HCT116 (cell line): ENCODE measurements at regions not wholly inside any gene's neighbourhood (a gene's known extent, or its start where the extent isn't known, plus 50 kb on each side); places are given as distances from the start of the nearest gene placed in this dataset.

Experiments
- ATAC-seq: fragments of 200-7000 bp; cut with Tn5 transposase; 2 replicates; pipeline ENCODE4 v1.9.1; 2020; ENCODE audit warnings: mild to moderate bottlenecking, moderate library complexity
- BruUV-seq: library from RNA; stranded (reverse); fragments of 400-500 nt; replicated peaks from 2 replicates; lab custom pipeline; 2021; lab: Mats Ljungman, UMichigan
- CTCF ChIA-PET: fragments of 300-600 bp; sonication (Branson Sonifier 250); formaldehyde crosslinking; loops from one replicate; lab custom pipeline; 2021; ENCODE audit warnings: antibody characterized with exemption; lab: Charles Lee
- POLR2A ChIA-PET: fragments of 300-600, 350-600 bp; sonication (Branson Sonifier 250); formaldehyde crosslinking; loops from one replicate; lab custom pipeline; 2021; ENCODE audit warnings: antibody characterized with exemption; lab: Charles Lee
- RAD21 ChIA-PET, 2 experiments: fragments of 300-600 bp; sonication (Branson Sonifier 250); formaldehyde crosslinking; loops; one replicate each; lab custom pipeline; 2023; ENCODE audit warnings: low total read pairs in 2 of 2; ENCODE audit not compliant: uncharacterized antibody in 2 of 2, unreplicated experiment in 2 of 2, low non-redundant PET in 1 of 2; lab: Charles Lee
- DNase-seq: peaks from one replicate; pipeline ENCODE4 v3.0.0-alpha.2; 2010; ENCODE audit warnings: low read depth, low spot score
- H2AFZ ChIP-seq: fragments of 200-600 bp; shearing (Covaris generic), sonication (generic); 2 replicates; pipeline ENCODE4 v1.6.1; 2017; ENCODE audit warnings: low read depth, mixed run types, mixed read lengths, antibody characterized with exemption, low read length; ENCODE audit not compliant: poor library complexity, severe bottlenecking
- H3K27ac ChIP-seq: 2 replicates; pipeline ENCODE4 v1.5.1; 2012; ENCODE audit warnings: low read depth, low read length
- H3K27me3 ChIP-seq: fragments of 200-600 bp; sonication (generic); 2 replicates; pipeline ENCODE4 v1.6.1; 2016; ENCODE audit warnings: mixed run types, low read length, mixed read lengths; ENCODE audit not compliant: insufficient read depth
- H3K36me3 ChIP-seq, 2 experiments: fragments of 200-500 bp in 1 of 2; fragments of 200-600 bp in 1 of 2; sonication (Bioruptor generic) in 1 of 2; sonication (generic) in 1 of 2; 2 replicates each; pipeline versions ENCODE4 v1.5.1 to v1.6.1; 2014 to 2016; ENCODE audit warnings: low read length in 2 of 2, inconsistent platforms in 1 of 2, mixed read lengths in 1 of 2, mixed run types in 1 of 2; ENCODE audit not compliant: insufficient read depth in 2 of 2, control insufficient read depth in 1 of 2
- H3K4me1 ChIP-seq, 2 experiments: fragments of 200-600 bp in 1 of 2; sonication (generic) in 1 of 2; 2 replicates each; pipeline versions ENCODE4 v1.5.1 to v1.6.1; 2012 to 2017; ENCODE audit warnings: low read length in 2 of 2, inconsistent platforms in 1 of 2, mild to moderate bottlenecking in 1 of 2, mixed read lengths in 1 of 2, mixed run types in 1 of 2, moderate library complexity in 1 of 2; ENCODE audit not compliant: insufficient read depth in 2 of 2, control insufficient read depth in 1 of 2
- H3K4me2 ChIP-seq: fragments of 200-600 bp; sonication (generic); 2 replicates; pipeline ENCODE4 v1.6.1; 2017; ENCODE audit warnings: mixed run types, low read length, mixed read lengths
- H3K4me3 ChIP-seq, 2 experiments: fragments of 200-600 bp in 1 of 2; sonication (generic) in 1 of 2; replicated peaks in 1 of 2; 2 replicates each; pipeline ENCODE4 v1.5.1; 2011 to 2016; ENCODE audit warnings: low read length in 2 of 2, control low read depth in 1 of 2, low read depth in 1 of 2, mild to moderate bottlenecking in 1 of 2, mixed read lengths in 1 of 2, mixed run types in 1 of 2
- H3K79me2 ChIP-seq: fragments of 200-600 bp; sonication (generic); 2 replicates; pipeline ENCODE4 v1.6.1; 2017; ENCODE audit warnings: mild to moderate bottlenecking, mixed run types, low read length, moderate library complexity, mixed read lengths; ENCODE audit not compliant: insufficient read depth
- H3K9ac ChIP-seq: fragments of 200-600 bp; sonication (generic); 2 replicates; pipeline ENCODE4 v1.6.1; 2016; ENCODE audit warnings: low read length, mixed read lengths
- H3K9me2 ChIP-seq: fragments of 200-600 bp; sonication (generic), shearing (Covaris generic); 2 replicates; pipeline ENCODE4 v1.6.1; 2017; ENCODE audit warnings: mixed run types, mild to moderate bottlenecking, moderate library complexity; ENCODE audit not compliant: insufficient read depth
- H3K9me3 ChIP-seq, 2 experiments: fragments of 200-500 bp in 1 of 2; fragments of 200-600 bp in 1 of 2; sonication (Bioruptor generic) in 1 of 2; sonication (generic) in 1 of 2; 2 replicates each; pipeline ENCODE4 v1.6.1; 2014 to 2017; ENCODE audit warnings: low read length in 2 of 2, mixed read lengths in 2 of 2, inconsistent platforms in 1 of 2, low read depth in 1 of 2, mild to moderate bottlenecking in 1 of 2, mixed run types in 1 of 2, moderate library complexity in 1 of 2; ENCODE audit not compliant: control insufficient read depth in 1 of 2, insufficient read depth in 1 of 2
- H4K20me1 ChIP-seq: fragments of 200-600 bp; sonication (generic), shearing (Covaris generic); 2 replicates; pipeline ENCODE4 v1.6.1; 2017; ENCODE audit warnings: mixed run types, mild to moderate bottlenecking, moderate library complexity; ENCODE audit not compliant: insufficient read depth
- CBX3 ChIP-seq: IDR thresholded peaks from 2 replicates; pipeline ENCODE4 v1.6.1; 2012; ENCODE audit warnings: low read depth
- EGR1 ChIP-seq: IDR thresholded peaks from 2 replicates; pipeline ENCODE4 v1.6.1; 2012; ENCODE audit warnings: low read depth
- JUND ChIP-seq: IDR thresholded peaks from 2 replicates; pipeline ENCODE4 v1.6.1; 2012
- POLR2A ChIP-seq: IDR thresholded peaks from 2 replicates; pipeline ENCODE4 v1.7.0; 2011; ENCODE audit warnings: borderline replicate concordance; ENCODE audit not compliant: insufficient read depth, insufficient read length; ENCODE audit errors: extremely low read depth
- SIN3A ChIP-seq: IDR thresholded peaks from 2 replicates; pipeline ENCODE4 v1.6.1; 2012; ENCODE audit warnings: low read depth
- SP1 ChIP-seq: IDR thresholded peaks from 2 replicates; pipeline ENCODE4 v1.6.1; 2012; ENCODE audit warnings: low read depth
- SRF ChIP-seq: IDR thresholded peaks from 2 replicates; pipeline ENCODE4 v1.6.1; 2012; ENCODE audit warnings: low read depth
- YY1 ChIP-seq: IDR thresholded peaks from 2 replicates; pipeline ENCODE4 v1.6.1; 2011; ENCODE audit warnings: low read length, low read depth, moderate library complexity, mild to moderate bottlenecking; ENCODE audit not compliant: insufficient replicate concordance; ENCODE audit errors: extremely low read depth
- ZNF274 ChIP-seq: fragments of 200-500 bp; sonication (Bioruptor generic); IDR thresholded peaks from 2 replicates; pipeline ENCODE4 v1.6.1; 2014; ENCODE audit warnings: mild to moderate bottlenecking, low read depth, low read length, inconsistent platforms
- intact Hi-C: fragments of 100-400 bp; cut with micrococcal nuclease; formaldehyde crosslinking; loops from 2 replicates; pipeline ENCODE4 v1.10.0; 2022
- TF ChIP-seq, protein P1 (sequence below): IDR thresholded peaks from 2 replicates; pipeline ENCODE4 v1.6.1; 2011; ENCODE audit warnings: mild to moderate bottlenecking, low read length, moderate library complexity; ENCODE audit not compliant: insufficient replicate concordance; ENCODE audit errors: extremely low read depth
- TF ChIP-seq, protein P2 (sequence below): IDR thresholded peaks from 2 replicates; pipeline ENCODE4 v1.6.1; 2012
- TF ChIP-seq, protein P3 (sequence below): IDR thresholded peaks from 2 replicates; pipeline ENCODE4 v1.6.1; 2012; ENCODE audit warnings: low read depth

DNA sequence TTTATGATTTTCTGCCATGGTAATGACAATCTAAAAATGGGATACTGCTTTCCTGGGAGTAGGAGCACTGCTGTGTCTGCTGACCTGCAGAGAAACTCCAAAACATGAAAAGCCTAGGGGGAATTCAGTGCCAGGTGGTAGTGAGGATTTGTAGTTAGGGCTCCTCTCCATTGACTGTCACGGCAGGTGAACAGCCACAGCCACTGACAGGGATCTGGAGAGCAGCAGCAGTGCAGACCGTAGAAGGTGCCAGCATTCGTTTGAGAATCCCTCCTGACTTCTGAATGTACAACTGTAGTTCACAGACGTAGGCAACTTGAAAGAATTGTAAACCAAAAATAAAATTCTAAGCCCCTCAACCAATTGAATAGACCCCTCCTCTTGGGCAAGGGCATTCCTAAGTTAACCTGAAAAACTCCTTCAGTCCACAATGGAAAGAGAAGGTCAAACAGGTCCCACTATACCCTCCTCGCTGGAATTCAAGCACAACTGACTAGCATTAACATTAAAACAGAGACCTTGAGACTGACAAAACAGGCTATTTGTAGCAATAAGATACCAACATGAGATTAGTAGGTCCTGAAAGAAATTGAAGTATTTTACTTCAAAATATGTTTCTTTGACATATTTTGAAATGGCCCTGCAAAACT is 1328.8 kb downstream of the OLFM4 start:
- BruUV-seq = no TSS peak
- TF ChIP-seq POLR2A (no peak), SRF (no peak), YY1 (no peak), SP1 (no peak), ZNF274 (no peak), CBX3 (no peak), SIN3A (no peak), EGR1 (no peak), JUND (no peak)
- TF ChIP-seq, protein P1, sequence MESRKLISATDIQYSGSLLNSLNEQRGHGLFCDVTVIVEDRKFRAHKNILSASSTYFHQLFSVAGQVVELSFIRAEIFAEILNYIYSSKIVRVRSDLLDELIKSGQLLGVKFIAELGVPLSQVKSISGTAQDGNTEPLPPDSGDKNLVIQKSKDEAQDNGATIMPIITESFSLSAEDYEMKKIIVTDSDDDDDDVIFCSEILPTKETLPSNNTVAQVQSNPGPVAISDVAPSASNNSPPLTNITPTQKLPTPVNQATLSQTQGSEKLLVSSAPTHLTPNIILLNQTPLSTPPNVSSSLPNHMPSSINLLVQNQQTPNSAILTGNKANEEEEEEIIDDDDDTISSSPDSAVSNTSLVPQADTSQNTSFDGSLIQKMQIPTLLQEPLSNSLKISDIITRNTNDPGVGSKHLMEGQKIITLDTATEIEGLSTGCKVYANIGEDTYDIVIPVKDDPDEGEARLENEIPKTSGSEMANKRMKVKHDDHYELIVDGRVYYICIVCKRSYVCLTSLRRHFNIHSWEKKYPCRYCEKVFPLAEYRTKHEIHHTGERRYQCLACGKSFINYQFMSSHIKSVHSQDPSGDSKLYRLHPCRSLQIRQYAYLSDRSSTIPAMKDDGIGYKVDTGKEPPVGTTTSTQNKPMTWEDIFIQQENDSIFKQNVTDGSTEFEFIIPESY = no peak
- TF ChIP-seq, protein P2, sequence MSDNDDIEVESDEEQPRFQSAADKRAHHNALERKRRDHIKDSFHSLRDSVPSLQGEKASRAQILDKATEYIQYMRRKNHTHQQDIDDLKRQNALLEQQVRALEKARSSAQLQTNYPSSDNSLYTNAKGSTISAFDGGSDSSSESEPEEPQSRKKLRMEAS = no peak
- TF ChIP-seq, protein P3, sequence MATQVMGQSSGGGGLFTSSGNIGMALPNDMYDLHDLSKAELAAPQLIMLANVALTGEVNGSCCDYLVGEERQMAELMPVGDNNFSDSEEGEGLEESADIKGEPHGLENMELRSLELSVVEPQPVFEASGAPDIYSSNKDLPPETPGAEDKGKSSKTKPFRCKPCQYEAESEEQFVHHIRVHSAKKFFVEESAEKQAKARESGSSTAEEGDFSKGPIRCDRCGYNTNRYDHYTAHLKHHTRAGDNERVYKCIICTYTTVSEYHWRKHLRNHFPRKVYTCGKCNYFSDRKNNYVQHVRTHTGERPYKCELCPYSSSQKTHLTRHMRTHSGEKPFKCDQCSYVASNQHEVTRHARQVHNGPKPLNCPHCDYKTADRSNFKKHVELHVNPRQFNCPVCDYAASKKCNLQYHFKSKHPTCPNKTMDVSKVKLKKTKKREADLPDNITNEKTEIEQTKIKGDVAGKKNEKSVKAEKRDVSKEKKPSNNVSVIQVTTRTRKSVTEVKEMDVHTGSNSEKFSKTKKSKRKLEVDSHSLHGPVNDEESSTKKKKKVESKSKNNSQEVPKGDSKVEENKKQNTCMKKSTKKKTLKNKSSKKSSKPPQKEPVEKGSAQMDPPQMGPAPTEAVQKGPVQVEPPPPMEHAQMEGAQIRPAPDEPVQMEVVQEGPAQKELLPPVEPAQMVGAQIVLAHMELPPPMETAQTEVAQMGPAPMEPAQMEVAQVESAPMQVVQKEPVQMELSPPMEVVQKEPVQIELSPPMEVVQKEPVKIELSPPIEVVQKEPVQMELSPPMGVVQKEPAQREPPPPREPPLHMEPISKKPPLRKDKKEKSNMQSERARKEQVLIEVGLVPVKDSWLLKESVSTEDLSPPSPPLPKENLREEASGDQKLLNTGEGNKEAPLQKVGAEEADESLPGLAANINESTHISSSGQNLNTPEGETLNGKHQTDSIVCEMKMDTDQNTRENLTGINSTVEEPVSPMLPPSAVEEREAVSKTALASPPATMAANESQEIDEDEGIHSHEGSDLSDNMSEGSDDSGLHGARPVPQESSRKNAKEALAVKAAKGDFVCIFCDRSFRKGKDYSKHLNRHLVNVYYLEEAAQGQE = no peak
- no peaks in the 10 kb centered on the region for H3K36me3 ChIP-seq
- H3K9me2 ChIP-seq = no peaks in the 10 kb centered on the region
- no peak overlapping the region for H3K4me2 ChIP-seq
- H3K27ac ChIP-seq = no peak overlapping the region
- H2AFZ ChIP-seq = no peak overlapping the region
- intact Hi-C loops = no loop called here
- H3K79me2 ChIP-seq = no peaks in the 10 kb centered on the region
- H4K20me1 ChIP-seq = no peaks in the 10 kb centered on the region
- peaks cover 10 to 28% of the 10 kb centered on the region in 2 experiments; a peak in 2 of 4 replicates for H3K9me3 ChIP-seq
- no peak overlapping the region for H3K4me3 ChIP-seq
- no peak for ATAC-seq
- H3K9ac ChIP-seq = no peak overlapping the region
- ChIA-PET CTCF (no interaction called here), POLR2A (no interaction called here), RAD21 (no interaction called here)
- H3K4me1 ChIP-seq = no peaks in the 10 kb centered on the region
- no peaks in the 10 kb centered on the region for H3K27me3 ChIP-seq
- DNase-seq = no peak
